ENCODE measurements at regions not wholly inside any gene's neighbourhood (a gene's known extent, or its start where the extent isn't known, plus 50 kb on each side); places are given as distances from the start of the nearest gene placed in this dataset.

GRCh38 chr3:78287085-78287484, 1247.2 kb downstream of the ROBO2 start:
- TF ChIP-seq CTCF (IDR thresholded peaks at IDR 0.05) (no peak), POLR2A (IDR thresholded peaks at IDR 0.05) (no peak)

All from testis (tissue), 2 donors.